Cardiac fibroblast (primary cell): ENCODE measurements at regions not wholly inside any gene's neighbourhood (a gene's known extent, or its start where the extent isn't known, plus 50 kb on each side); places are given as distances from the start of the nearest gene placed in this dataset.
"Not testable (repeated sequence)": the region's sequence is repeated elsewhere in the genome, so short reads cannot be mapped to it uniquely, and the experiment has no call there.

Experiments used
- DNase-seq, 2 donors: peaks; one replicate each; pipeline versions ENCODE4 v3.0.0 to v3.0.0-alpha.2; 2010; ENCODE audit warnings: low read depth in 2 of 2
- H3K4me3 ChIP-seq, 2 donors: replicated peaks in 1 of 2; 1 replicate in 1 of 2; 2 replicates in 1 of 2; pipeline ENCODE4 v1.5.1; 2011; ENCODE audit warnings: low read depth in 2 of 2, low read length in 2 of 2, mild to moderate bottlenecking in 2 of 2, moderate library complexity in 1 of 2
- TF ChIP-seq, protein P1 (sequence below): IDR thresholded peaks from one replicate; pipeline ENCODE4 v1.5.1; 2011; ENCODE audit warnings: low read depth, mild to moderate bottlenecking, low read length, inconsistent platforms

DNA sequence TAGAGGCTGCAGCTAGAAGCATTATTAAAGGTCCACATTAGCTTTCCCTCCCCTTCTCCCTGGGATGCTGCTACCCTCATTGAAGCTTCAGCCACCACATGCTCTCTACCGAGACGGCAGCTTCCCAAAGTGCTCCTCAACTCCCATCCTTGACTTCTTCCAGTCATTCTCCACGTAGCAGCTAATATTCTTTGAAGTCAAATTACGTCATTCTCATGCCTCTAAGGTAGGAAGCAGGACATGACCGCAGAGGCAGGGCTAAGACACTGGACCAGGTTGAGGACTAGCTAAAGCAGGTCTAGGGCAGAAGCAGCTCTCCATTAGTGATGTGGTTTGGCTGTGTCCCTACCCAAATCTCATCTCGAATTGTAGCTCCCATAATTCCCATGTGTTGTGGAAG is 128.3 kb downstream of the SHOX start:
- TF ChIP-seq, protein P1, sequence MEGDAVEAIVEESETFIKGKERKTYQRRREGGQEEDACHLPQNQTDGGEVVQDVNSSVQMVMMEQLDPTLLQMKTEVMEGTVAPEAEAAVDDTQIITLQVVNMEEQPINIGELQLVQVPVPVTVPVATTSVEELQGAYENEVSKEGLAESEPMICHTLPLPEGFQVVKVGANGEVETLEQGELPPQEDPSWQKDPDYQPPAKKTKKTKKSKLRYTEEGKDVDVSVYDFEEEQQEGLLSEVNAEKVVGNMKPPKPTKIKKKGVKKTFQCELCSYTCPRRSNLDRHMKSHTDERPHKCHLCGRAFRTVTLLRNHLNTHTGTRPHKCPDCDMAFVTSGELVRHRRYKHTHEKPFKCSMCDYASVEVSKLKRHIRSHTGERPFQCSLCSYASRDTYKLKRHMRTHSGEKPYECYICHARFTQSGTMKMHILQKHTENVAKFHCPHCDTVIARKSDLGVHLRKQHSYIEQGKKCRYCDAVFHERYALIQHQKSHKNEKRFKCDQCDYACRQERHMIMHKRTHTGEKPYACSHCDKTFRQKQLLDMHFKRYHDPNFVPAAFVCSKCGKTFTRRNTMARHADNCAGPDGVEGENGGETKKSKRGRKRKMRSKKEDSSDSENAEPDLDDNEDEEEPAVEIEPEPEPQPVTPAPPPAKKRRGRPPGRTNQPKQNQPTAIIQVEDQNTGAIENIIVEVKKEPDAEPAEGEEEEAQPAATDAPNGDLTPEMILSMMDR: no peak
- DNase-seq: no peak
- H3K4me3 ChIP-seq: no peak overlapping the region

DNA sequence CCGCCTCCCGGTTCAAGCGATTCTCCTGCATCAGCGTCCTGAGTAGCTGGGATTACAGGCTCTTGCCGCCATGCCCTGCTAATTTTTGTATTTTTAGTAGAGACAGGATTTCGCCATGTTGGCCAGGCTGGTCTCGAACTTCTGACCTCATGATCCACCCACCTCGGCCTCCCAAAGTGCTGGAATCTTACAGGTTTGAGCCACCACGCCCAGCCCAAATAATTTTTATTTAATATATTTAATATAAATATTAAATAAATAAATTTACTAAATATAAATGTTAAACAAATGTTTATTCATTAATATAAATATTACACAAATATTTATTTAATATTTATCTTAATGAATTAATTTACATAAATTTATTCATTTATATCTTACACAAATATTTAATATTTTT is 120.2 kb downstream of the SHOX start:
- no peak overlapping the region for H3K4me3 ChIP-seq
- DNase-seq: no peak
- TF ChIP-seq, protein P1: no peak

DNA sequence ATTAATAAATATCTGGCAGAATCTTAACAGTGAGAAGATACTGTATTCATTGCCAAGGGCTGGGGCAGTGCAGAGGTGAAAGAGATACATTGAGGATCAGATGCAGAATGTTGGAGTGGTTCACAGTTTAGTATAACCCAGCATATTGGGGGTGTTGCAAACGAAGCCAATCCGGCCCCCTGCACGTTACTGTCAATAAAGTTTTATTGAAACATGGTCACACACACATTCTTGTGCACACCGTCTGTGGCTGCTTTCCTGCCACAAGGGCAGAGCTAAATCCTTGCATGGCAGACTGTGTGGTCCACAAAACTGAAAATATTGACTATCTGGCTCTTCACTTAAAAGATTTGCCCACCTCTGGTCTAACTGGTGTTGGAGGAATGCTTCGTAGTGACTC is 119.7 kb downstream of the SHOX start:
- DNase-seq: no peak
- no peak overlapping the region for H3K4me3 ChIP-seq
- TF ChIP-seq, protein P1: no peak

DNA sequence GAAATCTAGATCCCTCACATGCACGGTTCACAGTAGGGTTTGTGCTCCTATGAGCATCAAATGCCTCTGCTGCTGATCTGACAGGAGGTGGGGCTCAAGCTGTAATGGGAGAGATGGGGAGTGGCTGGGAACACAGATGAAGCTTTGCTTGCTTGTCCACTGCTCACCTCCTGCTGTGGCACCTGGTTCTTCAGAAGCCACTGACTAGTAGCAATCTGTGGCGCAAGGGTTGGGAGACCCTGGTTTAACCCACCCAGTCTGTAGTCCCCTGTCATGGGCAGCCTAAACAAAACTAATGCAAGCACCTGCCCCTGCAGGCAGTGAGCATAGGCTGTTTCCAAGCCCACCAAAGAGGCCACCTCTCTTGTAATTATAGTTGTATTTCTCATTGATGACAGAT is 116.6 kb downstream of the SHOX start:
- TF ChIP-seq, protein P1: no peak
- H3K4me3 ChIP-seq: no peak overlapping the region
- no peak for DNase-seq

DNA sequence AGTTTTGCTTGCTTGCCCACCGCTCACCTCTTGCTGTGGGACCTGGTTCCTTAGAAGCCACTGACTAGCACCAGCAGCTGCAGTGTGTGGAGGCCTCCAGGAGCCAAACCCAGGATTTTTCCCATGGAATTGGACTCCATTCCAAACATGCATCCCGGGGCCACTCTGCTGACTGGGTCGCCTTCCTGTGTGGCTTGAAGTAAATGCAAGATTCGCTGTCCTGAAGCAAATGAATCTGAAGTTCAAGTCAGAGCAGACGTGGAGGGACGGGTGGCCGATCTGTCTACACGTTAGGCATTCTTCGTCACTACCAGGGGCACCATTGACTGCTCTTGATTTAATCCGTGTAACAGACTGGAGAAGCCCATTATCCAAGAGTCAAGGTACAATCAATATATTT is 109.0 kb downstream of the SHOX start:
- no peak overlapping the region for H3K4me3 ChIP-seq
- no peak for DNase-seq
- TF ChIP-seq, protein P1: no peak

DNA sequence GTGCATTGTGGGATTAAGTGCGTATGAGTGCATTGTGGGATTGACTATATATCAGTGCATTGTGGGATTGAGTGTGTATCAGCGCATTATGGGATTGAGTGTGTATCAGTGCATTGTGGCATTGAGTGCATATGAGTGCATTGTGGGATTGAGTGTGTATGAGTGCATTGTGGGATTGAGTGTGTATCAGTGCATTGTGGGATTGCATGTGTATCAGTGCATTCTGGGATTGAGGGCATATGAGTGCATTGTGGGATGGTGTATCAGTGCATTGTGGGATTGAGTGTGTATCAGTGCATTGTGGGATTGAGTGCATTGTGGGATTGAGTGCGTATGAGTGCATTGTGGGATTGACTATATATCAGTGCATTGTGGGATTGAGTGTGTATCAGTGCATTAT is 106.4 kb downstream of the SHOX start:
- not testable (repeated sequence) for H3K4me3 ChIP-seq, DNase-seq

DNA sequence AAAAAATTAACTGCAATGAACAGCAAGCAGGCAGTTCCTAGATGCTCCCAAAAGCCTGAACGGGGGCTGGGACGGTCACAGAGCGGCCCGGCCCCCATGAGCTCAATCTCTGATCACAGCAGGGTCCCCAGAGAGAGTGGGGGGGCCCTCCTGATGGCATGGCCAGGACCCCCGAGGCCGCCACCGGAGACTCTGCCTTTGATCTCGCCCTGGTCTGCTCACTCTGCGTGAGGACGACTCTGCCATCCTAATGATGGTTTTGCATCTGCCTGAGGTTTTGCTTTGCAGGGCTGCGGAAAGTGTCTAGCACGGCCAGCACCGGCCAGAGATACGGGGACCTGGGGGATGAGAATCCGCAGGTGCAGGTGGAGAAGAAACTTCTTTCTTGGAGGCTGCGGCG is 103.8 kb downstream of the SHOX start:
- no peak overlapping the region for H3K4me3 ChIP-seq
- no peak for DNase-seq
- TF ChIP-seq, protein P1: no peak
